PFSK-1 (cell line): ENCODE measurements at regions not wholly inside any gene's neighbourhood (a gene's known extent, or its start where the extent isn't known, plus 50 kb on each side); places are given as distances from the start of the nearest gene placed in this dataset.

ENCODE experiments used
- FOXP2 ChIP-seq: optimal IDR thresholded peaks from 2 replicates; pipeline ENCODE3; 2011; ENCODE audit warnings: borderline replicate concordance, control low read depth, inconsistent platforms; ENCODE audit not compliant: insufficient read depth; ENCODE audit errors: extremely low read length, extremely low read depth
- POLR2AphosphoS5 ChIP-seq: IDR thresholded peaks from 2 replicates; pipeline ENCODE4 v1.6.1; 2012; ENCODE audit warnings: low read depth, mild to moderate bottlenecking, control low read depth, low read length, moderate library complexity
- REST ChIP-seq, 2 experiments: IDR thresholded peaks; 2 replicates each; pipeline versions ENCODE4 v1.6.1 to v1.8.0; 2011 to 2012; ENCODE audit warnings: low read depth in 2 of 2, low read length in 2 of 2, control low read depth in 1 of 2, inconsistent platforms in 1 of 2, mild to moderate bottlenecking in 1 of 2, moderate library complexity in 1 of 2; ENCODE audit not compliant: insufficient read depth in 1 of 2
- SIN3A ChIP-seq: IDR thresholded peaks from 2 replicates; pipeline ENCODE4 v1.6.1; 2012; ENCODE audit warnings: mild to moderate bottlenecking, low read length, moderate library complexity, borderline replicate concordance; ENCODE audit not compliant: insufficient read depth
- TAF1 ChIP-seq: IDR thresholded peaks from 2 replicates; pipeline ENCODE4 v1.6.1; 2012; ENCODE audit warnings: low read length, control low read depth, borderline replicate concordance; ENCODE audit not compliant: insufficient read depth

- TF ChIP-seq SIN3A, result no peak
- TF ChIP-seq FOXP2, result no peak
Observed at GRCh38 chr1:224054611-224055010, 59.3 kb upstream of the FBXO28 start.

- TF ChIP-seq FOXP2, result no peak
Observed at GRCh38 chr1:224054012-224054411, 59.9 kb upstream of the FBXO28 start.

- no peak for TF ChIP-seq TAF1
- TF ChIP-seq SIN3A, result no peak
- no peak for TF ChIP-seq POLR2AphosphoS5
- no peak for TF ChIP-seq REST (IDR thresholded peaks at IDR 0.05; ENCODE audit: insufficient read depth in 1 of 2, low read depth in 2 of 2, low read length in 2 of 2)
- TF ChIP-seq FOXP2, result no peak
Observed at GRCh38 chr1:224053456-224053855, 60.5 kb upstream of the FBXO28 start.

- TF ChIP-seq FOXP2 (no peak), REST (IDR thresholded peaks at IDR 0.05; ENCODE audit: insufficient read depth in 1 of 2, low read depth in 2 of 2, low read length in 2 of 2) (no peak), TAF1 (no peak)
Observed at GRCh38 chr1:224052772-224053171, 61.1 kb upstream of the FBXO28 start.

- TF ChIP-seq REST (IDR thresholded peaks at IDR 0.05; ENCODE audit: insufficient read depth in 1 of 2, low read depth in 2 of 2, low read length in 2 of 2) (no peak), SIN3A (no peak), TAF1 (no peak), FOXP2 (no peak)
Observed at GRCh38 chr1:224051086-224051406, 62.9 kb upstream of the FBXO28 start.

- TF ChIP-seq POLR2AphosphoS5, result no peak
- TF ChIP-seq TAF1, result no peak
- no peak for TF ChIP-seq SIN3A
- no peak for TF ChIP-seq FOXP2
- no peak for TF ChIP-seq REST (IDR thresholded peaks at IDR 0.05; ENCODE audit: insufficient read depth in 1 of 2, low read depth in 2 of 2, low read length in 2 of 2)
Observed at GRCh38 chr1:224047538-224047937, 66.4 kb upstream of the FBXO28 start.

GRCh38 chr1:224045556-224045955, 68.4 kb upstream of the FBXO28 start:
- TF ChIP-seq REST (IDR thresholded peaks at IDR 0.05; ENCODE audit: insufficient read depth in 1 of 2, low read depth in 2 of 2, low read length in 2 of 2), result no peak
- no peak for TF ChIP-seq POLR2AphosphoS5
